Cardiac muscle cell (in vitro differentiated cells and primary cell): ENCODE measurements at regions not wholly inside any gene's neighbourhood (a gene's known extent, or its start where the extent isn't known, plus 50 kb on each side); places are given as distances from the start of the nearest gene placed in this dataset.

Source experiments
- DNase-seq, 2 donors: peaks; one replicate each; pipeline versions ENCODE4 v3.0.0 to v3.0.0-alpha.2; 2010 to 2017; ENCODE audit warnings: low read depth in 1 of 2, low spot score in 1 of 2
- H3K27ac ChIP-seq: fragments of 200-600 bp; sonication (generic); 2 replicates; pipeline ENCODE4 v1.5.1; 2016
- H3K27me3 ChIP-seq: fragments of 200-600 bp; sonication (generic); 2 replicates; pipeline ENCODE4 v1.6.0; 2016; ENCODE audit warnings: control low read depth
- H3K36me3 ChIP-seq: fragments of 200-600 bp; sonication (generic); 2 replicates; pipeline ENCODE4 v1.5.1; 2016; ENCODE audit warnings: control low read depth
- H3K4me1 ChIP-seq: fragments of 200-600 bp; sonication (generic); 2 replicates; pipeline ENCODE4 v1.8.1; 2017; ENCODE audit warnings: low read depth, mild to moderate bottlenecking, mixed run types
- H3K4me3 ChIP-seq: fragments of 200-600 bp; sonication (generic); 2 replicates; pipeline ENCODE4 v1.5.1; 2016; ENCODE audit warnings: mild to moderate bottlenecking
- H3K9me3 ChIP-seq: fragments of 200-600 bp; sonication (generic); 2 replicates; pipeline ENCODE4 v1.5.1; 2017; ENCODE audit warnings: low read depth, mild to moderate bottlenecking, control low read depth
- TF ChIP-seq, protein P1 (sequence below): IDR thresholded peaks from 2 replicates; pipeline ENCODE4 v1.5.1; 2012; ENCODE audit warnings: low read depth, mild to moderate bottlenecking, low read length

DNA sequence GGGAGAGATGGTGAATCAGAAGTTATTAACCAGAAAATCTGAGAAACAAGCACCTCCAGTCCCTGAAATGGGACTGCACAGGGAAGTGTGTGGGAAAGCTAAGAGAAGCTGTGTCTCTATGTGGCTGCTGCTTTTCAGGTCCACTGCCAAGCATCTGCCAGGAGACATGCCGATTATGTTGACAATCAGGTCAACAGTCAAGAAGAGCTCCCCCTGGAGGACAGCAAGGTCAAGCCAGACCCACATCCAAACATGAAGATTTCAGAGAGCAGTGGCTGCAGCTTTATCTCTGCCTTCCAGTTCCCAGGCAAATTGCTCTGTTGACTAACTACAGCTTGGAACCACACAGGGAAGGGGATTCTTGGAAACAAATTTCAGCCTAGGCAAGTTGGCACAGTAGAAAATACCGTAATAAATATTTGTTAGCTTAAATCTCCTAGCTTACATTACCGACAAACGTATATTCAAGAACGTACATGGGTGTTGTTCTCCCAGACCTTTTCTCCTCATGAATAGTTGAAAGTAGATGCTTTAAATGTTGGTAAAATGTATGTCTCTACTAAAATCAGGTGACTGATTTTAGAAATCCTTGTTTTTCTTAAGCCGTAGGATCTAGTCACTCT lies 394.5 kb upstream of the RARB start:
- Histone ChIP-seq H3K27me3 (no peaks in the 10 kb centered on the region), H3K4me1 (peaks cover 7% of the 10 kb centered on the region), H3K36me3 (no peaks in the 10 kb centered on the region), H3K4me3 (no peak overlapping the region), H3K9me3 (no peaks in the 10 kb centered on the region), H3K27ac (no peak overlapping the region)
- TF ChIP-seq, protein P1, sequence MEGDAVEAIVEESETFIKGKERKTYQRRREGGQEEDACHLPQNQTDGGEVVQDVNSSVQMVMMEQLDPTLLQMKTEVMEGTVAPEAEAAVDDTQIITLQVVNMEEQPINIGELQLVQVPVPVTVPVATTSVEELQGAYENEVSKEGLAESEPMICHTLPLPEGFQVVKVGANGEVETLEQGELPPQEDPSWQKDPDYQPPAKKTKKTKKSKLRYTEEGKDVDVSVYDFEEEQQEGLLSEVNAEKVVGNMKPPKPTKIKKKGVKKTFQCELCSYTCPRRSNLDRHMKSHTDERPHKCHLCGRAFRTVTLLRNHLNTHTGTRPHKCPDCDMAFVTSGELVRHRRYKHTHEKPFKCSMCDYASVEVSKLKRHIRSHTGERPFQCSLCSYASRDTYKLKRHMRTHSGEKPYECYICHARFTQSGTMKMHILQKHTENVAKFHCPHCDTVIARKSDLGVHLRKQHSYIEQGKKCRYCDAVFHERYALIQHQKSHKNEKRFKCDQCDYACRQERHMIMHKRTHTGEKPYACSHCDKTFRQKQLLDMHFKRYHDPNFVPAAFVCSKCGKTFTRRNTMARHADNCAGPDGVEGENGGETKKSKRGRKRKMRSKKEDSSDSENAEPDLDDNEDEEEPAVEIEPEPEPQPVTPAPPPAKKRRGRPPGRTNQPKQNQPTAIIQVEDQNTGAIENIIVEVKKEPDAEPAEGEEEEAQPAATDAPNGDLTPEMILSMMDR = peak; percentile 49
- DNase-seq = peak; percentile 48 to 69

DNA sequence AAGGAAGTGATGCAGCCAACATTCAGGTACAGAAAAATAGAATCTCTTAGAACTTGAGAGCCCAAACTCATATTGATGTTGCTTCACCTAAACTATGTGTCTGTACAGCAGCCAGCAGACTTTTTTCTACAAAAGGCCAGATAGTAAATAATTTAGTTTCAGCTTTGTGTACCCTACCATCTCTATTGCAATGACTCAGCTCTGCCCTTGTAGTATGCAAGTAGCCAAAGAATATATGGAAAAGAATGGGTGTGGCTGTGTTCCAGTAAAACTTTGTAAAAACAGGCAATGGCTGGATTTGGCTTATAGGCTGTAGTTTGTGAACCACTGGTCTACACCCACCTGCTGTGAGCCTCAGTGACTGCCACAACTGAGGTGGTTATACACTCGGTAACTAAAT lies 392.5 kb upstream of the RARB start:
- no peak overlapping the region for H3K4me3 ChIP-seq
- peaks cover 7% of the 10 kb centered on the region for H3K4me1 ChIP-seq
- TF ChIP-seq, protein P1 = no peak
- no peaks in the 10 kb centered on the region for H3K9me3 ChIP-seq
- no peak overlapping the region for H3K27ac ChIP-seq
- no peaks in the 10 kb centered on the region for H3K27me3 ChIP-seq
- DNase-seq = no peak
- H3K36me3 ChIP-seq = no peaks in the 10 kb centered on the region

DNA sequence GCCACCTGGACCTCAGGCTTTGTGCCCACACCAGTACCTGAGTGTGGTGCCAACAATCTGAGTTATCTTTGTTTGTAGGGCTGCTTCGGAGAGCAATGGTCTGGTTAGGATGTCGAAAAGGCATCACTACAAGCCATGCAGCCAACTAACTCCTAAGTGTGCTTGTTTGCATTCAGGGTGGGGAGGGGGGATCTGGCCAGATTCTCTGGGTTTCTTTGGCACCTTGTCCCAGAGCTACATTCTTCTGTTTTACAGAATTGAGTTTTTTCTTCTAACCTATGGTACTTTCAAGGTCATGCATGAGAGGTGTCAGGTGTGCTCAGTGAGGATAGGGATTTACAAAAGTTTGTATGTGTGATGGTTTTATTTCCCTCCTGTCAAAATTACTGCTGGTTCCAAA lies 391.4 kb upstream of the RARB start:
- no peak overlapping the region for H3K4me3 ChIP-seq
- no peak for DNase-seq
- no peaks in the 10 kb centered on the region for H3K36me3 ChIP-seq
- H3K27ac ChIP-seq = no peak overlapping the region
- TF ChIP-seq, protein P1 = no peak
- peaks cover 7% of the 10 kb centered on the region for H3K4me1 ChIP-seq
- no peaks in the 10 kb centered on the region for H3K9me3 ChIP-seq
- H3K27me3 ChIP-seq = no peaks in the 10 kb centered on the region

DNA sequence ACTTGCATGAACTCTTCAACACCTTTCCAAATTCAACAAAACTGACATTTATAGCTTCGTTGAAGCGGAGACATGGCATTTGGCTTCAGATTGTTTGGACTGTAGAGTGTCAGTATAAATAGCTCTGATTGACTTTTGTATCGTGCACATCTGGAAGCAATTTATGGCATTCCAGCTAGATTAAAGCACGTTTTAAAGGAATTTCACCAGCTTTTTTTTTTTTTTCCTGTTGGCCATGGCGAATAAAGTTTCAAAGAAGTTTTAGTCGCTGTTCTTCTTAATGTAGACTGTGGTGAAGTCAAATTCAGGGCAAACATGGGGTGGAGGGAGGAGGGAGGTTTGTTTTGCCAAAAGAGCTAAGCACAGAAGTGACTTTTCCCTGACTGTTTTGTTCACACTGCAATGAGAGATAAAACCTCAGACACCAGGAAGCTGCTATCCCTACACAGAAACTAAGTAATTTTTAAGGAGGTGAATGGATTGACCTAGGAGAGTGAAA lies 391.0 kb upstream of the RARB start:
- TF ChIP-seq, protein P1 = no peak
- no peaks in the 10 kb centered on the region for H3K27me3 ChIP-seq
- H3K27ac ChIP-seq = no peak overlapping the region
- peaks cover 7% of the 10 kb centered on the region for H3K4me1 ChIP-seq
- no peaks in the 10 kb centered on the region for H3K36me3 ChIP-seq
- no peak overlapping the region for H3K4me3 ChIP-seq
- no peaks in the 10 kb centered on the region for H3K9me3 ChIP-seq
- DNase-seq = peak in 1 of 2 donors; percentile 41

DNA sequence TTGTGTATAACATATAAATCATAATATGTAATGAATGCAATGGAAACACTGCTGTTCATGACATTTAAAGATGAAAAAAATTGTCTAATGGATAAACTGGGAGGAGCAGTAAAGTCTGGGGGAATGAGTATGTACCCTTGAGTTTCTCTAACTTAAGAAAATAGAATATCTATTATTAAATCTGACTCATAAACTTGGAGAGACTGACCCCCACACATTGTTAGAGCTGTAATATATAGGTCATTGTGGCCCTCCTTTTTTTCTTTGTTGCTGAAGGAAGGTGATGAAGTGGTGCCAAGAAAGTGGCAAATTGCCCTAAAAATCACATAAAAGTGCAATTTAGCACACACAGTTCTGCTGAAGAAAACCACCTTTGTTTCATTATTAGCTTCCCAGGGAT lies 389.8 kb upstream of the RARB start:
- H3K9me3 ChIP-seq = no peaks in the 10 kb centered on the region
- DNase-seq = no peak
- no peaks in the 10 kb centered on the region for H3K36me3 ChIP-seq
- no peak overlapping the region for H3K27ac ChIP-seq
- no peaks in the 10 kb centered on the region for H3K27me3 ChIP-seq
- no peak overlapping the region for H3K4me3 ChIP-seq
- H3K4me1 ChIP-seq = peaks cover 7% of the 10 kb centered on the region
- TF ChIP-seq, protein P1 = no peak
